HepG2 (cell line): ENCODE measurements at regions not wholly inside any gene's neighbourhood (a gene's known extent, or its start where the extent isn't known, plus 50 kb on each side); places are given as distances from the start of the nearest gene placed in this dataset.

ENCODE experiments used
- ATAC-seq: fragments of 200-7000 bp; cut with Tn5 transposase; 3 replicates; pipeline ENCODE4 v1.9.1; 2020; ENCODE audit warnings: mild to moderate bottlenecking, moderate library complexity
- BruUV-seq: library from RNA; stranded (reverse); fragments of 400-500 nt; replicated peaks from 2 replicates; lab custom pipeline; 2021; lab: Mats Ljungman, UMichigan
- CTCF ChIA-PET: fragments of 300-600 bp; formaldehyde crosslinking; extraction: SDS; loops from one replicate; lab custom pipeline; 2021; ENCODE audit warnings: low total read pairs, inconsistent platforms, low intra/inter-chr PET ratio; lab: Yijun Ruan, JAX
- POLR2A ChIA-PET: fragments of 350-600 bp; sonication (Branson Sonifier 250); formaldehyde crosslinking; loops from one replicate; lab custom pipeline; 2020; ENCODE audit warnings: antibody characterized with exemption, inconsistent platforms; lab: Yijun Ruan, JAX
- DNase-seq: peaks from one replicate; pipeline ENCODE4 v3.0.0-alpha.2; 2015; ENCODE audit warnings: low spot score
- FAIRE-seq: peaks from 3 replicates; lab custom pipeline; 2011; peaks lifted over from hg19 to GRCh38; lab: Jason Lieb, UNC
- H2AFZ ChIP-seq: one replicate; pipeline ENCODE4 v1.6.1; 2011; ENCODE audit warnings: low read length, inconsistent platforms
- H3K27ac ChIP-seq: fragments of 300-600 bp; 3 replicates; pipeline ENCODE4 v1.8.0; 2011; ENCODE audit warnings: mixed run types, mild to moderate bottlenecking, mixed read lengths, low read length, inconsistent platforms; ENCODE audit not compliant: insufficient read depth; ENCODE audit errors: extremely low read length
- H3K27me3 ChIP-seq, 2 experiments: fragments of 200-600 bp in 1 of 2; 2 replicates in 1 of 2; 3 replicates in 1 of 2; pipeline versions ENCODE4 v1.6.0 to v1.8.0; 2011; ENCODE audit warnings: low read length in 2 of 2, mild to moderate bottlenecking in 2 of 2, moderate library complexity in 2 of 2, inconsistent platforms in 1 of 2; ENCODE audit not compliant: insufficient read depth in 2 of 2, control insufficient read depth in 1 of 2
- H3K36me3 ChIP-seq, 2 experiments: fragments of 200-600 bp in 1 of 2; replicated peaks in 1 of 2; 2 replicates in 1 of 2; 3 replicates in 1 of 2; pipeline versions ENCODE4 v1.5.1 to v1.8.0; 2011; ENCODE audit warnings: low read length in 2 of 2, inconsistent platforms in 1 of 2; ENCODE audit not compliant: insufficient read depth in 2 of 2, control insufficient read depth in 1 of 2
- H3K4me1 ChIP-seq: 2 replicates; pipeline ENCODE4 v1.5.1; 2012; ENCODE audit warnings: low read length, inconsistent platforms; ENCODE audit not compliant: insufficient read depth
- H3K4me2 ChIP-seq: 2 replicates; pipeline ENCODE4 v1.6.0; 2011; ENCODE audit warnings: low read depth, low read length, inconsistent platforms
- H3K4me3 ChIP-seq, 3 experiments: fragments of 200-600 bp in 1 of 3; sonication (generic), shearing (Covaris generic) in 1 of 3; replicated peaks in 1 of 3; 2 replicates each; pipeline ENCODE4 v1.5.1; 2011 to 2016; ENCODE audit warnings: low read length in 3 of 3, inconsistent platforms in 2 of 3, low read depth in 2 of 3, mild to moderate bottlenecking in 2 of 3, control low read depth in 1 of 3, mixed read lengths in 1 of 3; ENCODE audit not compliant: insufficient read depth in 1 of 3
- H3K79me2 ChIP-seq: one replicate; pipeline ENCODE4 v1.6.1; 2011; ENCODE audit warnings: low read length, inconsistent platforms; ENCODE audit not compliant: insufficient read depth
- H3K9ac ChIP-seq: 2 replicates; pipeline ENCODE4 v1.6.0; 2011; ENCODE audit warnings: mild to moderate bottlenecking, low read depth, low read length, inconsistent platforms; ENCODE audit not compliant: insufficient read depth
- H3K9me3 ChIP-seq: 2 replicates; pipeline ENCODE4 v1.5.1; 2012; ENCODE audit warnings: mild to moderate bottlenecking, low read length
- H4K20me1 ChIP-seq: 2 replicates; pipeline ENCODE4 v1.6.0; 2011; ENCODE audit warnings: inconsistent platforms, mild to moderate bottlenecking, low read length, moderate library complexity; ENCODE audit not compliant: insufficient read depth
- ATRX ChIP-seq: sonication (generic); formaldehyde crosslinking; IDR thresholded peaks from 2 replicates; pipeline ENCODE4 v1.4.0; 2020; ENCODE audit warnings: missing genetic modification reagents, borderline replicate concordance
- CBX2 ChIP-seq, 2 experiments: fragments of 200-600 bp in 1 of 2; sonication (generic); formaldehyde crosslinking in 1 of 2; IDR thresholded peaks; 2 replicates each; pipeline versions ENCODE4 v1.7.0 to v1.8.1; 2018 to 2022; ENCODE audit warnings: low read depth in 2 of 2, low read length in 1 of 2, mild to moderate bottlenecking in 1 of 2, missing genetic modification reagents in 1 of 2
- CREB1 ChIP-seq, 2 experiments: fragments of 450-650 bp in 1 of 2; IDR thresholded peaks; 2 replicates each; pipeline ENCODE4 v1.6.1; 2016 to 2017; ENCODE audit warnings: control low read depth in 1 of 2, mild to moderate bottlenecking in 1 of 2, missing compliant biosample characterization in 1 of 2, missing genetic modification characterization in 1 of 2
- MAF1 ChIP-seq: sonication (generic); formaldehyde crosslinking; IDR thresholded peaks from 2 replicates; pipeline ENCODE4 v1.5.0; 2020; ENCODE audit warnings: missing genetic modification reagents, borderline replicate concordance
- PATZ1 ChIP-seq: sonication (generic); formaldehyde crosslinking; IDR thresholded peaks from 2 replicates; pipeline ENCODE4 v1.4.0; 2020; ENCODE audit warnings: missing genetic modification reagents
- TCF7 ChIP-seq: sonication (generic); IDR thresholded peaks from 2 replicates; pipeline ENCODE4 v1.6.1; 2016; ENCODE audit warnings: antibody characterized with exemption, low read depth
- ZBTB26 ChIP-seq: IDR thresholded peaks from 2 replicates; pipeline ENCODE4 v1.6.1; 2016; ENCODE audit warnings: missing compliant biosample characterization, missing genetic modification reagents, borderline replicate concordance
- ZNF776 ChIP-seq: sonication (generic); formaldehyde crosslinking; IDR thresholded peaks from 2 replicates; pipeline ENCODE4 v1.4.0; 2020; ENCODE audit warnings: mild to moderate bottlenecking, missing genetic modification reagents
- WGBS: methylation state at CpG from one replicate; pipeline ENCODE4 v1.1.6; 2017; ENCODE audit warnings: low lambda C conversion rate; 5-methylcytosine and 5-hydroxymethylcytosine counted together
- in situ Hi-C: cut with HindIII; loops from 2 replicates; pipeline ENCODE4 v1.10.0; 2017; ENCODE audit warnings: low pct_unique_long_range_greater_than_20kb; ENCODE audit not compliant: extremely low pct_ligation_motif_present
- intact Hi-C: fragments of 100-400 bp; cut with micrococcal nuclease; formaldehyde crosslinking; loops from one replicate; pipeline ENCODE4 v1.10.0; 2022; ENCODE audit not compliant: unreplicated experiment
- TF ChIP-seq, protein P1 (sequence below): sonication (generic); formaldehyde crosslinking; IDR thresholded peaks from 2 replicates; pipeline ENCODE4 v1.9.0; 2022; ENCODE audit warnings: low read depth, missing genetic modification reagents

DNA sequence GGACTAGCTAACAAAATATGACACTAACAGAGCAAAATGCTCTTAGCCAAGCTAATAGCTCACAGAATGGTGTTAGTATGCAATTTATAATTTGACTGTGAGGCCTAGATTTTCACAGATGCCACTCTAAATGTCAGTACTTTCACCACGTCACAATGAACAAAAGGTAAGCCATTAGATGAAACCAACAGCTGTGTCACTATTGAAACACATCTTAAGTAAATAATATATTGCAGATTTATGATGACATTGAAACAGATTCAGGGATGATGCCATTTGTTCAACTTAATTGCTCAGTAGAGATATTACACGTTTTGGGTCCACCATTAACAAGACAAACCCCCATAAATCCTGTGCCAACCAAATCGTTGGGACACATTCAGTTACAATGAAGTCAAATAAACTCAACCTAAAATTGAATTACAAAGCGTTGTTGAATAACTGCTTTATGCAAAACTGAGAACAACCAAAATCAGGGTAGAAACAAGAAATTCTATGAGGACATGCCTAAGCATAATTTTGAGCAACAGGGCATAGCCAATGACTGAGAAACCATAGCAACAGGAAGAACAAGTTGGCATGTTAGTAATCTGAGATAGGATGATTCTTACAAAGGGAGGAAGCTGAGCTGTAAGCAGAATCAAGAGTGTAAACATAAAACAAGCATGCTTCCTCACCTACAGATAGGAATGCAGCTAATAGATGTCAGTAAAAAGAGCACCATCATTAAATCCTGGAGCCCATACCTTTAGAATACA is 85.6 kb upstream of the KHDRBS2 start:
- Histone ChIP-seq H2AFZ (no peak overlapping the region), H3K4me2 (no peak overlapping the region), H3K36me3 (no peaks in the 10 kb centered on the region), H3K9me3 (no peaks in the 10 kb centered on the region), H4K20me1 (no peaks in the 10 kb centered on the region), H3K27ac (no peak overlapping the region), H3K4me1 (no peaks in the 10 kb centered on the region), H3K27me3 (no peaks in the 10 kb centered on the region), H3K9ac (no peak overlapping the region), H3K4me3 (no peak overlapping the region), H3K79me2 (no peaks in the 10 kb centered on the region)
- TF ChIP-seq CREB1 (IDR thresholded peaks at IDR 0.05) (peak; percentile 61), CREB1 (CRISPR knock-in tag; IDR thresholded peaks at IDR 0.05) (no peak), CBX2 (IDR thresholded peaks at IDR 0.05; ENCODE audit: low read depth, low read length) (no peak), CBX2 (CRISPR knock-in tag; IDR thresholded peaks at IDR 0.05; ENCODE audit: low read depth) (no peak)
- no peak for FAIRE-seq
- BruUV-seq = no TSS peak
- WGBS = 1% methylated on average over 4 of the region's 4 CpGs
- in situ Hi-C loops (no loop called here), intact Hi-C loops (no loop called here)
- ATAC-seq = no peak
- ChIA-PET CTCF (no interaction called here), POLR2A (no interaction called here)
- DNase-seq = no peak

- no peak for TF ChIP-seq PATZ1 (CRISPR knock-in tag)
- TF ChIP-seq TCF7 = no peak
- TF ChIP-seq, protein P1, sequence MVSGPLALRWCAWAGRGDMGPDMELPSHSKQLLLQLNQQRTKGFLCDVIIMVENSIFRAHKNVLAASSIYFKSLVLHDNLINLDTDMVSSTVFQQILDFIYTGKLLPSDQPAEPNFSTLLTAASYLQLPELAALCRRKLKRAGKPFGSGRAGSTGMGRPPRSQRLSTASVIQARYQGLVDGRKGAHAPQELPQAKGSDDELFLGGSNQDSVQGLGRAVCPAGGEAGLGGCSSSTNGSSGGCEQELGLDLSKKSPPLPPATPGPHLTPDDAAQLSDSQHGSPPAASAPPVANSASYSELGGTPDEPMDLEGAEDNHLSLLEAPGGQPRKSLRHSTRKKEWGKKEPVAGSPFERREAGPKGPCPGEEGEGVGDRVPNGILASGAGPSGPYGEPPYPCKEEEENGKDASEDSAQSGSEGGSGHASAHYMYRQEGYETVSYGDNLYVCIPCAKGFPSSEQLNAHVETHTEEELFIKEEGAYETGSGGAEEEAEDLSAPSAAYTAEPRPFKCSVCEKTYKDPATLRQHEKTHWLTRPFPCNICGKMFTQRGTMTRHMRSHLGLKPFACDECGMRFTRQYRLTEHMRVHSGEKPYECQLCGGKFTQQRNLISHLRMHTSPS = no peak
- no peak for TF ChIP-seq ATRX
- TF ChIP-seq MAF1 (CRISPR knock-in tag) = no peak
- no peak for TF ChIP-seq ZNF776 (CRISPR knock-in tag)
- no peak for TF ChIP-seq ZBTB26 (CRISPR knock-in tag)
- TF ChIP-seq, all 625 proteins: peak for 0
- no TSS peak for BruUV-seq
- CTCF ChIA-PET = no interaction called here
- H2AFZ ChIP-seq = no peak overlapping the region
- POLR2A ChIA-PET = no interaction called here
- no peak for FAIRE-seq
- H3K36me3 ChIP-seq = no peaks in the 10 kb centered on the region
- WGBS = 2% methylated on average over 5 of the region's 5 CpGs
- no peaks in the 10 kb centered on the region for H3K4me1 ChIP-seq
- H3K27me3 ChIP-seq = no peaks in the 10 kb centered on the region
- no peak overlapping the region for H3K4me2 ChIP-seq
- no peaks in the 10 kb centered on the region for H3K79me2 ChIP-seq
- H3K27ac ChIP-seq = no peak overlapping the region
- no peak for DNase-seq
- no peaks in the 10 kb centered on the region for H4K20me1 ChIP-seq
- H3K9me3 ChIP-seq = no peaks in the 10 kb centered on the region
- ATAC-seq = no peak
- no peak overlapping the region for H3K4me3 ChIP-seq
- H3K9ac ChIP-seq = no peak overlapping the region
- intact Hi-C loops = no loop called here
- in situ Hi-C loops = no loop called here
These were observed 81.6 kb upstream of the KHDRBS2 start for GRCh38 chr6:62367601-62368000.
